Suprapubic skin (tissue), 4 donors: ENCODE measurements at regions not wholly inside any gene's neighbourhood (a gene's known extent, or its start where the extent isn't known, plus 50 kb on each side); places are given as distances from the start of the nearest gene placed in this dataset.

ENCODE experiments used
- EP300 ChIP-seq: sonication (generic); formaldehyde crosslinking; IDR thresholded peaks from one replicate; pipeline ENCODE4 v1.6.1; 2017; ENCODE audit warnings: antibody characterized with exemption
- POLR2A ChIP-seq, 2 donors: fragments of 450-650 bp; IDR thresholded peaks; one replicate each; pipeline ENCODE4 v1.6.1; 2017; ENCODE audit warnings: antibody characterized with exemption in 2 of 2, mild to moderate bottlenecking in 2 of 2, moderate library complexity in 2 of 2
- POLR2AphosphoS5 ChIP-seq, 3 donors: sonication (generic); formaldehyde crosslinking; IDR thresholded peaks; one replicate each; pipeline ENCODE4 v1.6.1; 2017; ENCODE audit warnings: antibody characterized with exemption in 3 of 3
- TF ChIP-seq, protein P1 (sequence below), 2 donors: fragments of 200-600 bp in 1 of 2; fragments of 450-650 bp in 1 of 2; sonication (generic) in 1 of 2; IDR thresholded peaks; one replicate each; pipeline ENCODE4 v1.5.1; 2016 to 2019; ENCODE audit warnings: antibody characterized with exemption in 2 of 2, mild to moderate bottlenecking in 1 of 2, moderate library complexity in 1 of 2

- no peak for TF ChIP-seq POLR2AphosphoS5 (IDR thresholded peaks at IDR 0.05)
- no peak for TF ChIP-seq EP300
- TF ChIP-seq, protein P1, sequence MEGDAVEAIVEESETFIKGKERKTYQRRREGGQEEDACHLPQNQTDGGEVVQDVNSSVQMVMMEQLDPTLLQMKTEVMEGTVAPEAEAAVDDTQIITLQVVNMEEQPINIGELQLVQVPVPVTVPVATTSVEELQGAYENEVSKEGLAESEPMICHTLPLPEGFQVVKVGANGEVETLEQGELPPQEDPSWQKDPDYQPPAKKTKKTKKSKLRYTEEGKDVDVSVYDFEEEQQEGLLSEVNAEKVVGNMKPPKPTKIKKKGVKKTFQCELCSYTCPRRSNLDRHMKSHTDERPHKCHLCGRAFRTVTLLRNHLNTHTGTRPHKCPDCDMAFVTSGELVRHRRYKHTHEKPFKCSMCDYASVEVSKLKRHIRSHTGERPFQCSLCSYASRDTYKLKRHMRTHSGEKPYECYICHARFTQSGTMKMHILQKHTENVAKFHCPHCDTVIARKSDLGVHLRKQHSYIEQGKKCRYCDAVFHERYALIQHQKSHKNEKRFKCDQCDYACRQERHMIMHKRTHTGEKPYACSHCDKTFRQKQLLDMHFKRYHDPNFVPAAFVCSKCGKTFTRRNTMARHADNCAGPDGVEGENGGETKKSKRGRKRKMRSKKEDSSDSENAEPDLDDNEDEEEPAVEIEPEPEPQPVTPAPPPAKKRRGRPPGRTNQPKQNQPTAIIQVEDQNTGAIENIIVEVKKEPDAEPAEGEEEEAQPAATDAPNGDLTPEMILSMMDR (IDR thresholded peaks at IDR 0.05), result no peak
- no peak for TF ChIP-seq POLR2A (IDR thresholded peaks at IDR 0.05)
Measured at GRCh38 chr3:23002151-23002550, 201.0 kb upstream of the UBE2E2 start.
